Urothelium cell line (cell line): ENCODE measurements at regions not wholly inside any gene's neighbourhood (a gene's known extent, or its start where the extent isn't known, plus 50 kb on each side); places are given as distances from the start of the nearest gene placed in this dataset.

Experiments used
- DNase-seq: peaks from one replicate; pipeline ENCODE4 v3.0.0; 2011; ENCODE audit warnings: low spot score, mixed read lengths
- FAIRE-seq: peaks from 2 replicates; lab custom pipeline; 2011; peaks lifted over from hg19 to GRCh38; lab: Jason Lieb, UNC

- no peak for FAIRE-seq
- no peak for DNase-seq
Observed at GRCh38 chr22:26801449-26801848, 144.1 kb downstream of the MIAT start.

- FAIRE-seq (no peak), DNase-seq (no peak)
Observed at GRCh38 chr22:26804315-26804714, 146.9 kb downstream of the MIAT start.

- peak; percentile 94 for DNase-seq
- FAIRE-seq: peak; percentile 98
Observed at GRCh38 chr22:26804911-26805539, 147.6 kb downstream of the MIAT start.

GRCh38 chr22:26806445-26807175 lies 149.2 kb downstream of the MIAT start:
- FAIRE-seq (no peak), DNase-seq (no peak)

DNA sequence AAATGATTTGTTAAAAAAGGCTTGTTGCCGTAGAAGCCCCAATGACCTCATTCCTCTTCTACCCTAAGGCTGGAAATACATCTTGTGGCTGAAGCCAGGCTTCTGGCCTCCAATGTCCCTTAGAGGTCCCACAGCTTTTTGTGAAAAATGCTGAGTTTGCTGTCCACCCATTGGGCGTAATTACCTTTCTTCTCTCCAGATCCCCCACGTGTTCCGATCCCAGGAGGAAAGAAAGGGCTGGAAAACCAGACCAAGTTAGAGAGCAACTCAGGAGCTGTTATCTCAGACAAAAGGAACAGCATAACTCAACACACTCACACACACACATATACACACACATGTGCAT lies 154.2 kb downstream of the MIAT start:
- DNase-seq (no peak), FAIRE-seq (peak; percentile 94)

DNA sequence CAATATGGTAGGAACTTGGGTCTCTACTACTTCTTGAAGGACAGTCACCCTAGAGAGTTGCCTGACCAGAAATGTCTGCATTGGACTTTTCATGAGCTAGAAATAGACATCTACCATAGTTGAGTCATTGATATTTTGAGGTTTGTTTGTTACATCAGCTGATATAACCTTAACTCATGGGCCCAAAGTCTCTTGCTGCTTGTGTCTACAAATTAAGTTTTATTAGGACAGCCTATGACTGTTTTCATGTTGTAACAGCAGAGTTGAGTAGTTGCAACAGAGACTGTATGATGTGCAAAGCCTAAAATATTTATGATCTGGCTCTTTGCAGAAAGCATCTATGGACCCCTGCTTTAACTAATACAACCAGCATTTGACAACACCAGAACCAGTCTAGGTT lies 155.3 kb downstream of the MIAT start:
- FAIRE-seq: no peak
- no peak for DNase-seq

DNA sequence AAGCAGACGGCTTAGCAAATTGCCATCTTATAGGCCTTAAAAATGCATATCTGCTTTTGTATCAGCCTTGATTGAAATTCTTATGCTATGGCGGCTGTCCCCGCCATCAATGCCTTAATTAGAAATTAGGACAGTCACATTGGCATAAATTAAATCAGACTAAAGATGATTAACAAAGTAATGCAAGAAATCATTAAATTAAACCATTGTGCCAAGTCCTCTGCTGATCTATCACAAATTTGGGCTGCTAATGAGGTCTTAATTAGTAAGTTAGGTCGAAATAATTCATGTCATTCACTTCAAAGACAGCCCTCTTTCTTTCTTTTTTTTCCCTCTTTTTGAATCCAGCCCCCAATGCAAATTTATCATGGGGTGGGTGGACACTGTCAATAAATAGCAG lies 159.3 kb downstream of the MIAT start:
- no peak for DNase-seq

DNA sequence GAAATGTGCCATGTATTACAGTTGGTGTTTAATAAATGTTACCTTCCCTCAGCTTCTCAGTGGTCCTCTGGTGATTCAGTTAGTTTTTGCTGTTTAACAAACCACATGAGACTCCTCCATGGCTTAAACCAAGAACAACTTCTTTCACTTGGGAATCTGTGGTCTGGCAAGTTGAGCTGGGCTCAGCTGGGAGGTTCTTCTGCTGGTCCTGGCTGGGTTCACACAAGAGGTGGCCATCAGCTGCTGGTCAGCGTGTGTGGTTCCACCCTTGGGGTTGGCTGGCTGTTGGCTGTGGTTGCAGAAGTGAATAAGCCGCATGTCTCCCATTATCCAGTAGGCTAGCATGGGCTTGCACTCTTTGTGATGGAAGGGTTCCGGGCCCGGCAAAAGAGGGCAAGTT lies 160.5 kb downstream of the MIAT start:
- FAIRE-seq (peak; percentile 93), DNase-seq (no peak)

More for the DNA sequence above, 159.3 kb downstream of the MIAT start:
- no peak for FAIRE-seq

DNA sequence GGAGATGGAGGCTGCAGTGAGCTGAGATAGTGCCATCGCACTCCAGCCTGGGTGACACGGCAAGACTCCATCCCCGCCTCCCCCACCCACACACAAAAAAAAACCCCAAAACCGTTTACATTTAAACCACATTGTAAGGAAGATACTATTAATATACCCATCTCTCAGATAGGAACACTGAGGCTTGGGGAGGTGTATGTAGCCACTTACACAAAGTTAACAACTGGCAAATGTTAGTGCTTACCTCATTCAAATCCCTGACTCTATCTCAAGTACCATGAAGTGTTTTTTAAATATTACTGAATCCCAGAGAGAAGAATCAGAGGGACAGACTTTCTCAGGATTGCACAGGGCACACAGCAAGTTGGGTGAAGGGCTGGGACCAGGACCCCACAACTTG lies 164.5 kb downstream of the MIAT start:
- FAIRE-seq (no peak), DNase-seq (no peak)

DNA sequence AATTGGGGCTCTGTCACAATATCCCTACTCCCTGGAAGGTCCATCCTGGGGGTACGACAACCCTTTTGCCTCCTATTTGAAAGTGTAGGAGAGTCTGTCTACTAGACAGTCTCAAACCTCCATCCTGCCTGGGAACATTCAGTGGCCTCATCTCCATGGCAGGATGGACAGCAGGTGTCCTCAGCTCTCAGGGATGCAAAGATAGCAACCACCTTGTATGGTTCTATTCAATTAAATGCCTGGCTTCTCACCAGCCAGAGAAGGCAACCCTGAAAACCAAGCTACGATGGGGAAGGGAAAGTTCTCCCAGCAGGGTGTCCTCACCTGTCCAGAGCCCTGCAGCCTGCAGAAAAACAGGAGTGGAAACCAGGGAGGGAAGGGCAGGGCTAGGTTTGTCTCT lies 164.9 kb downstream of the MIAT start:
- FAIRE-seq (peak; percentile 93), DNase-seq (no peak)

- DNase-seq: no peak
- FAIRE-seq: peak; percentile 82
Observed at GRCh38 chr22:26823966-26824365, 166.6 kb downstream of the MIAT start.

- DNase-seq: no peak
- peak; percentile 96 for FAIRE-seq
Observed at GRCh38 chr22:26825960-26826935, 168.9 kb downstream of the MIAT start.

- FAIRE-seq: no peak
- no peak for DNase-seq
Observed at GRCh38 chr22:26827611-26828010, 170.2 kb downstream of the MIAT start.

DNA sequence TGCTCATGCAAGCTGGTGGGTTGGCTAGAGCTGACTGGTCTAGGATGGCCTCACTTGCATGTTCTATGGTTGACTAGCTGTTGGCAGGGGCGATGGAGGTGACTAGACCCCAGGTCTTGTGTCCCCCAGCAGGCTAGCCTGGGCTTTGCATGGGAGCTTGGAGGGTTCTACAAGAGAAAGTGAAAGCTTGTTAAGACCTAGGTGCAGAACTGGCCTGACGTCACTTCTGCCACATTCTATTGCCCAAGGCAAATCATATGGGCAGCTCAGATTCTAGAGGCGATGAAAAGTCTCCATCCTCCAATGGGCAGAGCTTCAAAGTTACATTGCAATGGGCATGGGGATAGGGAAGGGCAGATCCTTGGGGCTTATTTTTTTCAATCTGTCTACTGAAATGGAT lies 170.9 kb downstream of the MIAT start:
- DNase-seq (no peak), FAIRE-seq (peak; percentile 92)

DNA sequence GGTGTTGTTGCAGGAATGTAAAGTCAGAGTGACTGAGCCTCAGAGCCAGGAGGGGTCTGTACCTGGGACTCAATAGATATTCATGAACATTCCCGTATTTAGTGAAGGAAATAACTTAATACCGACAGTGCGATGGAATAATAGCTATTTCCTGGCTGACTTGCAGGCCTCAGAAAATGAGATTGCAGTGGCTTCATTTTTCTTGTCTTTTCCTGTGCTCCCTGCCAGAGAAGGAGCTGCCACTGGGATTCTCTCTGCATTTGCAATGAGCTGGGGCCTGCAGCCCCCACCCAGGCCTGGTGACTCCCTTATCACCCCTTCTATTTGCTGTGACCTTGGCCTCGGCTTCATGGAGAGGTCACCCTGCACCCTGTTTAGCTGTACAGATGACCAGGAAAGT lies 173.4 kb downstream of the MIAT start:
- peak; percentile 77 for FAIRE-seq
- no peak for DNase-seq

- FAIRE-seq: peak; percentile 90
Observed at GRCh38 chr22:26835023-26835422, 177.6 kb downstream of the MIAT start.

GRCh38 chr22:26835929-26836528 lies 178.6 kb downstream of the MIAT start:
- FAIRE-seq (peak; percentile 96), DNase-seq (peak; percentile 88)

More at GRCh38 chr22:26835023-26835422, 177.6 kb downstream of the MIAT start:
- no peak for DNase-seq

- peak; percentile 93 for FAIRE-seq
Observed at GRCh38 chr22:26837784-26838470, 180.5 kb downstream of the MIAT start.

GRCh38 chr22:26838471-26838825 lies 181.1 kb downstream of the MIAT start:
- FAIRE-seq: no peak
- DNase-seq: no peak

More at GRCh38 chr22:26837784-26838470, 180.5 kb downstream of the MIAT start:
- no peak for DNase-seq

DNA sequence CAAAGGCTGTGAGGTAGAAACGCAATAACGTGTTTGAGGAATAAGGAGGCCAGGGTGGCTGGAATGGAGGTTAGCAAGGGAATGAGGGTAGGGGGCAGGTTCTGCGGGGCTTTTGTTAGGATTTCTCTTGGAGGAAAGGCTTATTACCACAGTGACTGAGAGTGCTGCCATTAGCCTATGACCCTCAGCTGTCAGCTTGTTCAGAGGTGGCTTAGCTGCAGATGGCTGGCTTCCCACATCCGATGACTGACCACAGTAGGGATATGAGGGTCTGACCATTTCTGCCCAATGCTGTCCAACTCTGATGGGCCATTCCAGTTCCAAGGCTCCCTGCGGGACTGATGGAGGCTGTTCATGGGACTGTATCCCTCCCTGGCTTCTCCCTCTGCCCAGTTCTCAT lies 181.8 kb downstream of the MIAT start:
- DNase-seq (no peak), FAIRE-seq (peak; percentile 95)
